Uterus (tissue), 2 donors: ENCODE measurements at regions not wholly inside any gene's neighbourhood (a gene's known extent, or its start where the extent isn't known, plus 50 kb on each side); places are given as distances from the start of the nearest gene placed in this dataset.

Source experiments
- POLR2A ChIP-seq, 2 donors: fragments of 450-650 bp; IDR thresholded peaks; one replicate each; pipeline ENCODE4 v1.6.1; 2016; ENCODE audit warnings: antibody characterized with exemption in 2 of 2, mild to moderate bottlenecking in 1 of 2, moderate library complexity in 1 of 2
- TF ChIP-seq, protein P1 (sequence below), 4 experiments: fragments of 200-600 bp in 2 of 4; fragments of 450-650 bp in 2 of 4; sonication (generic) in 2 of 4; IDR thresholded peaks; one replicate each; pipeline ENCODE4 v1.5.1; 2016 to 2019; ENCODE audit warnings: antibody characterized with exemption in 4 of 4, mild to moderate bottlenecking in 2 of 4, moderate library complexity in 1 of 4

DNA sequence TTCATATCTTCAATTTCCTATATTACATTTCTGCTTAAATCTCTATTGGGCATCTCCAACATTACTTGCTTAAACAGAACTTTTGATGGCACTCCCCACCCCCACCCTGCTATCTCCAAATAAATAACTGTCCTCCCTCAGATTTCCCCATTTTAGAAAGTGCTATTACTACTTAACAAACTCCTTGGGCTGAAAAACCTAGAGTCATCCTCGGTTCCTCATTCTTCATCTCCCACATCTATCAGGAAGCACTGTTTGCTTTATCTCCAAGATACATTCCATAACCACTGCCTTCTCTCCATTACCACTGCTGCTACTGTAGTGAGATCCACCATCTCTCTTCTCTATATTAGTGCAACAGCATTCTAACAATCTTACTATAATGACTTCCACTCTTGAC, 150.4 kb upstream of the CYRIA start:
- TF ChIP-seq, protein P1, sequence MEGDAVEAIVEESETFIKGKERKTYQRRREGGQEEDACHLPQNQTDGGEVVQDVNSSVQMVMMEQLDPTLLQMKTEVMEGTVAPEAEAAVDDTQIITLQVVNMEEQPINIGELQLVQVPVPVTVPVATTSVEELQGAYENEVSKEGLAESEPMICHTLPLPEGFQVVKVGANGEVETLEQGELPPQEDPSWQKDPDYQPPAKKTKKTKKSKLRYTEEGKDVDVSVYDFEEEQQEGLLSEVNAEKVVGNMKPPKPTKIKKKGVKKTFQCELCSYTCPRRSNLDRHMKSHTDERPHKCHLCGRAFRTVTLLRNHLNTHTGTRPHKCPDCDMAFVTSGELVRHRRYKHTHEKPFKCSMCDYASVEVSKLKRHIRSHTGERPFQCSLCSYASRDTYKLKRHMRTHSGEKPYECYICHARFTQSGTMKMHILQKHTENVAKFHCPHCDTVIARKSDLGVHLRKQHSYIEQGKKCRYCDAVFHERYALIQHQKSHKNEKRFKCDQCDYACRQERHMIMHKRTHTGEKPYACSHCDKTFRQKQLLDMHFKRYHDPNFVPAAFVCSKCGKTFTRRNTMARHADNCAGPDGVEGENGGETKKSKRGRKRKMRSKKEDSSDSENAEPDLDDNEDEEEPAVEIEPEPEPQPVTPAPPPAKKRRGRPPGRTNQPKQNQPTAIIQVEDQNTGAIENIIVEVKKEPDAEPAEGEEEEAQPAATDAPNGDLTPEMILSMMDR (IDR thresholded peaks at IDR 0.05), result no peak
- no peak for TF ChIP-seq POLR2A (IDR thresholded peaks at IDR 0.05)
